Activated CD4-positive, alpha-beta T cell treated with anti-CD3 and anti-CD28 coated beads, Interleukin-2, Interleukin-6, amounts not matched to agents 100 ng/mL and 50 ng/mL, durations not matched to agents 16 hours and 8 hours (primary cell): ENCODE measurements at regions not wholly inside any gene's neighbourhood (a gene's known extent, or its start where the extent isn't known, plus 50 kb on each side); places are given as distances from the start of the nearest gene placed in this dataset.

Source experiments
- DNase-seq: peaks from one replicate; pipeline ENCODE4 v3.0.0-alpha.2; 2020

- DNase-seq = no peak
Measured at GRCh38 chr11:69395287-69395686, 86.2 kb upstream of the LINC01488 start.

- DNase-seq = no peak
Measured at GRCh38 chr11:69396051-69396947, 85.2 kb upstream of the LINC01488 start.

GRCh38 chr11:69396948-69397307 lies 84.5 kb upstream of the LINC01488 start:
- no peak for DNase-seq

- no peak for DNase-seq
Measured at GRCh38 chr11:69397732-69398131, 83.7 kb upstream of the LINC01488 start.

GRCh38 chr11:69398529-69399492 lies 82.7 kb upstream of the LINC01488 start:
- no peak for DNase-seq

GRCh38 chr11:69400140-69400539 lies 81.3 kb upstream of the LINC01488 start:
- no peak for DNase-seq

- DNase-seq = no peak
Measured at GRCh38 chr11:69400771-69401590, 80.5 kb upstream of the LINC01488 start.

GRCh38 chr11:69401715-69402114 lies 79.7 kb upstream of the LINC01488 start:
- no peak for DNase-seq

GRCh38 chr11:69402251-69402887 lies 79.1 kb upstream of the LINC01488 start:
- DNase-seq = no peak

GRCh38 chr11:69403556-69404215 lies 77.8 kb upstream of the LINC01488 start:
- no peak for DNase-seq

GRCh38 chr11:69406060-69406459 lies 75.4 kb upstream of the LINC01488 start:
- no peak for DNase-seq

GRCh38 chr11:69409812-69410645 lies 71.4 kb upstream of the LINC01488 start:
- DNase-seq = no peak

- DNase-seq = peak; percentile 19
Measured at GRCh38 chr11:69411257-69411924, 70.1 kb upstream of the LINC01488 start.

GRCh38 chr11:69413015-69413801 lies 68.3 kb upstream of the LINC01488 start:
- no peak for DNase-seq

- no peak for DNase-seq
Measured at GRCh38 chr11:69413993-69414392, 67.5 kb upstream of the LINC01488 start.

- DNase-seq = no peak
Measured at GRCh38 chr11:69414773-69415187, 66.7 kb upstream of the LINC01488 start.

- no peak for DNase-seq
Measured at GRCh38 chr11:69415411-69416142, 65.9 kb upstream of the LINC01488 start.

GRCh38 chr11:69416143-69416515 lies 65.3 kb upstream of the LINC01488 start:
- DNase-seq = no peak
